Gastroesophageal sphincter (tissue), 4 donors: ENCODE measurements at regions not wholly inside any gene's neighbourhood (a gene's known extent, or its start where the extent isn't known, plus 50 kb on each side); places are given as distances from the start of the nearest gene placed in this dataset.

Experiments
- ATAC-seq: fragments of 150-250 bp; one replicate; pipeline ENCODE4 v1.9.1; 2016; ENCODE audit warnings: mild to moderate bottlenecking, moderate library complexity
- H3K27ac ChIP-seq, 4 donors: fragments of 200-600 bp; sonication (generic) in 3 of 4; 1 replicate in 3 of 4; 2 replicates in 1 of 4; pipeline ENCODE4 v1.5.1; 2016 to 2019
- H3K27me3 ChIP-seq: fragments of 200-600 bp; sonication (generic); one replicate; pipeline ENCODE4 v1.5.1; 2019
- H3K36me3 ChIP-seq, 2 donors: fragments of 200-600 bp; sonication (generic); one replicate each; pipeline ENCODE4 v1.5.1; 2019; ENCODE audit warnings: control low read depth in 1 of 2
- H3K4me1 ChIP-seq, 3 donors: fragments of 200-600 bp; sonication (generic); 1 replicate in 2 of 3; 2 replicates in 1 of 3; pipeline ENCODE4 v1.5.1; 2016 to 2019; ENCODE audit warnings: control low read depth in 2 of 3
- H3K4me3 ChIP-seq, 2 donors: fragments of 200-600 bp; sonication (generic); one replicate each; pipeline ENCODE4 v1.5.1; 2019; ENCODE audit warnings: mild to moderate bottlenecking in 1 of 2, moderate library complexity in 1 of 2
- H3K9me3 ChIP-seq, 3 donors: fragments of 200-600 bp; sonication (generic); one replicate each; pipeline ENCODE4 v1.5.1; 2017 to 2019; ENCODE audit warnings: control low read depth in 2 of 3
- EP300 ChIP-seq: sonication (generic); formaldehyde crosslinking; IDR thresholded peaks from one replicate; pipeline ENCODE4 v1.6.1; 2017; ENCODE audit warnings: antibody characterized with exemption, mild to moderate bottlenecking
- POLR2A ChIP-seq, 2 donors: fragments of 450-650 bp; IDR thresholded peaks; one replicate each; pipeline ENCODE4 v1.6.1; 2017; ENCODE audit warnings: antibody characterized with exemption in 2 of 2, mild to moderate bottlenecking in 2 of 2, moderate library complexity in 1 of 2
- POLR2AphosphoS5 ChIP-seq: sonication (generic); formaldehyde crosslinking; IDR thresholded peaks from one replicate; pipeline ENCODE4 v1.6.1; 2017; ENCODE audit warnings: antibody characterized with exemption
- WGBS, 2 donors: methylation state at CpG; one replicate each; pipeline ENCODE4 v1.1.5; 2018; ENCODE audit warnings: low coverage in 1 of 2; 5-methylcytosine and 5-hydroxymethylcytosine counted together
- TF ChIP-seq, protein P1 (sequence below), 4 experiments: fragments of 200-600 bp in 2 of 4; fragments of 450-650 bp in 2 of 4; sonication (generic) in 1 of 4; IDR thresholded peaks; one replicate each; pipeline ENCODE4 v1.5.1; 2017 to 2019; ENCODE audit warnings: antibody characterized with exemption in 4 of 4, mild to moderate bottlenecking in 2 of 4, moderate library complexity in 2 of 4

DNA sequence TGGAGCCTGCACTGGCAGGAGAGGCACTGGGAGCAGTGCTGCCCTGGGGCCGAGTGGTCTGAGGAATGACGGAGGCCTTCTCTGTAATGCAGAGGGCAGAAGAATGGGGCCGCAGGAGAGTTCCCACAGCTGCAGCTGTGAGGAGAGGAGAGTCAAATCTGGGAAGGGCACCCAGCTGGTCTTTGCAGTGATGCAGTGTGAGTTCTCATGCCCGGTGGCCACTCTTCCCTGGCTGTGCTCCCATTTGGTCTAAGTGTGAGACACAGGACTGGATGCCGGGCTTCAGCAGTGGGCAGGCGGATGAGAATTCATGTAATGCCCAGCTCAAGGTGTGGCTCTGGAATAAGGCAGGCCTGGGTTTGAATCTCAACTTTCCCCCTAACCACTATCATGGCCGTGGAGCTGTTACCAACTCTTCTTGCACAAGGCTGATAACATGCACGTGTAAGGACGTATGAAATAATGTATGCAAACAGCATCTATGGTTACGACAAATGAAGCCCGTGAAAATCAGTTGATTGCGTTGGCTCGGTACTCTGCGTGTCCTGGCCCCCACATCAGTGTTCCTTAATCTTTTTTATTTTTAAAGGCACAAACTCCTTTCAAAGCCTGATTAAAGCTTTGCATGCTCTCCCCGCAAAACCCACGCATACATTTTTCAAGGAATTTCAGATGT is 71.6 kb downstream of the ACKR3 start:
- no peak for ATAC-seq
- H3K27ac ChIP-seq = peak overlapping the region in 3 of 4 donors; percentile 79 to 86 (median 85)
- H3K27me3 ChIP-seq = no peaks in the 10 kb centered on the region
- H3K4me1 ChIP-seq = peaks cover 0 to 32% (median 5%) of the 10 kb centered on the region in 3 donors
- H3K4me3 ChIP-seq = no peak overlapping the region
- TF ChIP-seq EP300 (no peak), POLR2AphosphoS5 (no peak), POLR2A (IDR thresholded peaks at IDR 0.05) (no peak)
- TF ChIP-seq, protein P1, sequence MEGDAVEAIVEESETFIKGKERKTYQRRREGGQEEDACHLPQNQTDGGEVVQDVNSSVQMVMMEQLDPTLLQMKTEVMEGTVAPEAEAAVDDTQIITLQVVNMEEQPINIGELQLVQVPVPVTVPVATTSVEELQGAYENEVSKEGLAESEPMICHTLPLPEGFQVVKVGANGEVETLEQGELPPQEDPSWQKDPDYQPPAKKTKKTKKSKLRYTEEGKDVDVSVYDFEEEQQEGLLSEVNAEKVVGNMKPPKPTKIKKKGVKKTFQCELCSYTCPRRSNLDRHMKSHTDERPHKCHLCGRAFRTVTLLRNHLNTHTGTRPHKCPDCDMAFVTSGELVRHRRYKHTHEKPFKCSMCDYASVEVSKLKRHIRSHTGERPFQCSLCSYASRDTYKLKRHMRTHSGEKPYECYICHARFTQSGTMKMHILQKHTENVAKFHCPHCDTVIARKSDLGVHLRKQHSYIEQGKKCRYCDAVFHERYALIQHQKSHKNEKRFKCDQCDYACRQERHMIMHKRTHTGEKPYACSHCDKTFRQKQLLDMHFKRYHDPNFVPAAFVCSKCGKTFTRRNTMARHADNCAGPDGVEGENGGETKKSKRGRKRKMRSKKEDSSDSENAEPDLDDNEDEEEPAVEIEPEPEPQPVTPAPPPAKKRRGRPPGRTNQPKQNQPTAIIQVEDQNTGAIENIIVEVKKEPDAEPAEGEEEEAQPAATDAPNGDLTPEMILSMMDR (IDR thresholded peaks at IDR 0.05) = no peak
- H3K9me3 ChIP-seq = peaks cover 0 to 19% (median 0%) of the 10 kb centered on the region in 3 donors
- H3K36me3 ChIP-seq = no peaks in the 10 kb centered on the region
- WGBS, 2 donors = 84 to 88% methylated on average over 8 to 12 of the region's 16 CpGs

DNA sequence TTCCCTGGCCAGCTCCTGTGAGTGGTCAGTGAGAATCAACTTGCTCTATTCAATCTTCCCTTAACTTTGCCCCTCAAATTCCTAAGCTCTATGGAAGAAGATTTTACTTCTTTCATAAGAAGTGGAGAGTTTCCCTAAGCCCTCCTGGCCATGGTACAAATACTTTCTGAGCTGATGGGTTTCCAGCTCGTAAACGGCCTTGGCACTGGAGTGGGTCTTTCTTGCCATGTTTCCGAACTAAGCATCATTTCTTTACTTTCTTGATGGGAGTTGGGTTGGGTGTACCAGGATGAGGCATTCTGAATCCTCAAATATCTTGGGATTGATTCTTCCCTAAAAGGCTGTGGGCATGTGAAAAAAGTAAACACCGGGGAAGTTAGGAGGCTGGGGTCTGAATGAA is 72.5 kb downstream of the ACKR3 start:
- no peaks in the 10 kb centered on the region for H3K27me3 ChIP-seq
- TF ChIP-seq, protein P1 (IDR thresholded peaks at IDR 0.05) = no peak
- no peak for TF ChIP-seq POLR2AphosphoS5
- no peak for TF ChIP-seq EP300
- no peak for TF ChIP-seq POLR2A (IDR thresholded peaks at IDR 0.05)
- peak overlapping the region; percentile 19 to 86 (median 82) for H3K27ac ChIP-seq
- H3K36me3 ChIP-seq = no peaks in the 10 kb centered on the region
- WGBS, 2 donors = 53 to 61% methylated on average over 4 of the region's 4 CpGs
- H3K4me1 ChIP-seq = peaks cover 0 to 32% (median 5%) of the 10 kb centered on the region in 3 donors
- no peak overlapping the region for H3K4me3 ChIP-seq
- H3K9me3 ChIP-seq = peaks cover 0 to 19% (median 0%) of the 10 kb centered on the region in 3 donors
- ATAC-seq = peak; percentile 20

DNA sequence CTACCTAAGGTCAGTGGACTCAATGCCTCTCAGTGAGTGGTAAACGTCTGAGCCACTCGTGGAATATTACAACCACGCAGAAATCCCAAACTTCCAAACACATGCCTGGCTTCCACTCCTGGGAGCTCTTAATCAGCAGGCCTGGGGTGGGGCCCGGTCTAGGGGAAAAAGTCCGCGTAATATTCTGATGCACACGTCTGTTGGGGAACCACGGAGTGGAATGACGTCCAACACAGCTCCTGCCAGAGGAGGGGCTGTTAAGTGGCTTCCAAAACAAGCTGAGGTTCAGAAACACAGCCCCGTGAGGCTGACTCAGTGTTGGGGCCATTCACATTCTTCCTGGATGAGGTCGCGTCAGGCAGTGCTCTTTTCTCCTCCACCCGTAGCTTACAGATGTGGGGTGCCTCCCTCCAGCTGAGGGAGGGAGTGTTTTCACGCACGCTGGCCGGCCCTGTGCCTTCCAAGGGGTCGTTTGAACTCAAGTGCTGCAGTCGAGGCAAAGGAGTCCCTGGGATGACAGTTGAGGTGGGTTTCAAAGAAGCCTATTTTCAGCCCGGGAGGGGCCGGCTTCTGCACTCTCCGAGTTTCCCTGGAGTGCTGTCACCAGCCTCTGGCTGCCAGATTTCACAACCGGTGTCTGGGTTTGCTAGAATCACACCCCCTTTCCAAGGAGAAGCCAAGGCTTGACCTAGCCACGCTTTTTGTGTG is 73.1 kb downstream of the ACKR3 start:
- peak overlapping the region in 1 of 2 donors; percentile 26 for H3K4me3 ChIP-seq
- no peaks in the 10 kb centered on the region for H3K36me3 ChIP-seq
- WGBS, 2 donors = 17 to 23% methylated on average over 3 to 4 of the region's 23 CpGs
- TF ChIP-seq POLR2AphosphoS5 = peak; percentile 92
- TF ChIP-seq POLR2A (IDR thresholded peaks at IDR 0.05) = no peak
- H3K9me3 ChIP-seq = peaks cover 0 to 19% (median 0%) of the 10 kb centered on the region in 3 donors
- ATAC-seq = peak; percentile 93
- peaks cover 0 to 32% (median 5%) of the 10 kb centered on the region in 3 donors for H3K4me1 ChIP-seq
- H3K27me3 ChIP-seq = no peaks in the 10 kb centered on the region
- peak overlapping the region; percentile 19 to 86 (median 82) for H3K27ac ChIP-seq

DNA sequence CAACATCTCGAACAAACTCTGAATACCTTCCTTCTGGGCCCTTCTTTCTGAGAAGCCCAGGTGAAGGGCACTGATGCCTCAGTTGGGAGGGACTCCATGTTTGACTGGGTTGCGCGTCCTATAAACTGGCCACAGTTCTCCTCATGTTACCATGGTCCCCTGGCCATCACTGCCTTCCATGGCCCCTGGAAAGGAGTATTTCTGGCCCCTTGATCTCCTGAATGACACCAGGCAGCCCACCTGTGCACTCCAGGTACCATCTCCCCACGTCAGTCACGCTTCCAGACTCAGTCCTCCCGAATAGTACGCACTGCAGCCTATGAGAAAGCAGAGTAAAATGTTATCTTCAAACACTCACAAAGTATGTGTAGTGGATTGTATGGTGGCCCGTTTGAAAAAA is 73.9 kb downstream of the ACKR3 start:
- no peak for ATAC-seq
- Histone ChIP-seq H3K27me3 (no peaks in the 10 kb centered on the region), H3K4me1 (peaks cover 0 to 32% (median 5%) of the 10 kb centered on the region in 3 donors), H3K9me3 (peaks cover 0 to 19% (median 0%) of the 10 kb centered on the region in 3 donors), H3K27ac (peak overlapping the region in 3 of 4 donors; percentile 79 to 86 (median 85)), H3K4me3 (no peak overlapping the region), H3K36me3 (no peaks in the 10 kb centered on the region)
- no peak for TF ChIP-seq EP300
- TF ChIP-seq, protein P1 (IDR thresholded peaks at IDR 0.05) = no peak
- no peak for TF ChIP-seq POLR2A (IDR thresholded peaks at IDR 0.05)
- no peak for TF ChIP-seq POLR2AphosphoS5
- 88 to 90% methylated on average over 2 to 6 of the region's 8 CpGs for WGBS, 2 donors

DNA sequence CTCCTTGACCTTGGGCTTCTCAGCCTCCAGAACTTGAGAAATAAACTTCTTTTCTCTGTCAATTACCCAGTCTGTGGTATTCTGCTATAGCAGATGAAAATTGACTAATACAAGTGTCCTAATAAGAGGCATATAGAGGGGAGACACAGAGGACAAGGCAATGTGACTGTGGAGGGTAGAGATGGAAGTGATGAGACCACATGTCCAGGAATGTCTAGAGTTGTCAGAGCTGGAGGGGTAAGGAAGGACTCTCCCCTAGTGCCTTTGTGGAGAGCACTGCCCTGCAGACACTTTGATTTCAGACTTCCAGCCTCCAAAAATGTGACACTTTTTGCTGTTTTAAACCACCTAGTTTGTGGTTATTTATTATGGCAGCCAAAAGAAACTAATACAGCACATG is 74.4 kb downstream of the ACKR3 start:
- TF ChIP-seq POLR2A (IDR thresholded peaks at IDR 0.05) (no peak), POLR2AphosphoS5 (no peak), EP300 (no peak)
- TF ChIP-seq, protein P1 (IDR thresholded peaks at IDR 0.05) = no peak
- H3K27ac ChIP-seq = peak overlapping the region in 3 of 4 donors; percentile 79 to 86 (median 85)

More for the DNA sequence above, 74.4 kb downstream of the ACKR3 start:
- no peak for ATAC-seq
- H3K9me3 ChIP-seq = peaks cover 0 to 19% (median 0%) of the 10 kb centered on the region in 3 donors
- no peak overlapping the region for H3K4me3 ChIP-seq
- no peaks in the 10 kb centered on the region for H3K36me3 ChIP-seq
- H3K27me3 ChIP-seq = no peaks in the 10 kb centered on the region
- peaks cover 0 to 32% (median 5%) of the 10 kb centered on the region in 3 donors for H3K4me1 ChIP-seq
